ENCODE measurements at regions not wholly inside any gene's neighbourhood (a gene's known extent, or its start where the extent isn't known, plus 50 kb on each side); places are given as distances from the start of the nearest gene placed in this dataset.
"Not testable (repeated sequence)": the region's sequence is repeated elsewhere in the genome, so short reads cannot be mapped to it uniquely, and the experiment has no call there.

DNA sequence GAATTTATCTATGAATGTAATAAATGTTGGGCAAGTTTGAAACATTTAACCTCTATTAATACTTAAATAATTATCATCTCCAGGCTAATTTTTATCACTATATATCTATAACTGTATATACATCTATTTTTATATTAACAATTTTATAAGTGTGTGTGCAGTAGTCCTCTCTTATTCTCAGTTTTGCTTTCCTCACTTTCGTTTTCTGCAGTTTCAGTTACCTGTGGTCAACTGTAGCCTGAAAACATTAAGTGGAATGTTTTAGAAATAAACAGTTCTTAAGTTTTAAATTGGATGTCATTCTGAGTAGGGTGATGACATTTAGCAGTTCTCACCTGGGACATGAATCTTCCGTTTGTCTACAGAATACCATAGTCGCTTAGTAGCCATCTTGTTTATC, 379.4 kb upstream of the MAN1A1 start:
- no peak for DNase-seq (ENCODE audit: low read depth in 2 of 2)

DNA sequence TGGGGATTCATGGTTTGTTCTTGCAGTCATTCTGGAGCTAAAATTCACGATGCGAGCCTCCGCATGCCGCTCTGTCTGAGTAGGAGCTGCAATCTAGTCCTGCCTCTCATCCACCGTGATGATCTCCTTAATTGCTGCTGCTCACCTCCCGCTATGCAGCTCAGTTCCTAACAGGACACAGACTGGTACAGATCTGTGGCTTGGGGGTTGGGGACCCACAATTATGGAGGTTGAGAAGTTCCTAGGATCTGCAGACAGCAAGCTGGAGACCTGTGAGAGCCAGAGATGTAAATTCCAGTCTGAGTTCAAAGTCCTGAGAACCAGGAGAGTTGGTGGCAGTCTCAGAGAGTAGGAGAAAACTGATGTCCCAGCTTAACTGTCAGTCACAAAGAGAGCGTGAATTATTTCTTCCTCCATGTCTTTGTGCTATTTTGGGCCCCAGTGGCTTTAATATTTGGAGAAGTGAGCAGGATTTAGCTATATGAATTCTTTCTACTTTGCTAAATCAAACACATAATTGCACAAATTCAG, 378.7 kb upstream of the MAN1A1 start:
- DNase-seq (ENCODE audit: low read depth in 2 of 2), result no peak

DNA sequence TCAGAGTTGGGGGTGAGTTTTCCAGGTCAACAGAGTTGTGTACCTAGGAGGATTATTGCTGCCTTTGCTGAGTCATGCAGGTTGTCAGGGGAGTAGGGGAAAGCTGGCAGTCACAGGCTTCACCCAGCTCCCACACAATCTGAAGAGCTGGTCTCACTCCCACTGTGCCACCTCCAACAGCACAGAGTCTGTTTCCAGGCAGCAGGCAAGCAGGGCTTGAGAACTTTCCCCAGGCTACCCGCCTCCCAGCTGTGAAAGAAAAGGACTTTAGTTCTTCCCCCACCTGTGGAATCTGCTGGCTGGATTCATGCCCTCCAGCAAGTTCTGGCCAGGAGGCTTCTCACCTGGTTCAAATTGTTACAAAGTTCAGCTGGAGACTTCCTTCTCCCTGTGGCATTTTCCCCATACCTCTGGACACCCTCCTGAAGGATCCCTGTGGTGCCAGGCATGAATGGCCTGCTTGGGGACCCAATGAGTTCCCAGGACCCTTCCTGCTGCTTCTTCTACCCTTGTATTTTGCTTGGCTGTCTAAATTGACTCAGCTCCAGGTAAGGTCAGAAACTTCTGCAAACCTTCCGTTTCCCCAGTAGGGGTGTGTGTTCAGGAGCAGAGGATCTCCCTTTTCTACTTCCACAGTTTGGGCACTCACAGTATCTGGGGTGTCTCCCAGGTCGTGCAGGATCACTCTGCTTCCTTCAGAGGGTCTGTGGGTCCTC, 378.1 kb upstream of the MAN1A1 start:
- DNase-seq (ENCODE audit: low read depth in 2 of 2), result no peak

- DNase-seq (ENCODE audit: low read depth in 2 of 2), result not testable (repeated sequence)
Observed at GRCh38 chr6:119726912-119727311, 377.4 kb upstream of the MAN1A1 start.

- no peak for DNase-seq (ENCODE audit: low read depth in 2 of 2)
Observed at GRCh38 chr6:119726086-119726485, 376.5 kb upstream of the MAN1A1 start.

DNA sequence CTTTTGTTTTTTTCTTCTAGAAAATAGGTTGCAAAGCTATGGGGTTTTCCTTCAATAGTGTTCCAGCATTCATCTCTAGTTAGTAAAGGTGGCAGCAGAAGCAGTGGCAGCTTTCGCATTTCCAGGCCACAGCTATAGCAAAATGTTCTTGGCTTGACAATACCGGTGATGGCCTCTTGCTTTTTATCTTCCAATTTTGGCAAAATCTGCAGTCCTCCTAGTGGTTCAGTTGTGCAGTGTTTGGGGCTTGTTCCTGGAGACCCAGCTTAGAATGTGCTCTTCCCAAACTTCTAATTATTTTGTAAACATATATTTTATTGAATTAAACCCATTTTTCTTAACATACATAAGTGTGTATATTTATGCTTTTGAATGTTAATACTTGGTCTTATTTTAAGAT, 370.6 kb upstream of the MAN1A1 start:
- DNase-seq (ENCODE audit: low read depth in 2 of 2), result no peak

DNA sequence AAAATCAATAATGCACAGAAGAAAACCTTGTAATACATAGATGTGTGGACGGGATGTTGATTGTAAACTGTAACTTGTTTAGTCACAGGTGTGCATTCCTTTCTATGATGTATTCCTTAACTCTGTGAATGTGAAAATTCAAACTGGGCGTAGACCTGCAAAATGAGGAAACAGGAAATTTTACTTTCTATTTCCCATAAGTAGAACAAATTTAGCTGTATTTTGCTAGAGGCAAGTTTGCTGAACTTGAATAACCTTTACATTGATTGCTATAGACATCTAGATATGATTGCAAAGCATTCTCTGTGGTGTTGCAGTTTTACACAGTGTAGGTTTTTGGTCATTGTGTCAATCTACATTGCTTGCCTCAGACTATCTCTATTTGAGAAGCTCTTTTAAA, 368.4 kb upstream of the MAN1A1 start:
- DNase-seq (ENCODE audit: low read depth in 2 of 2), result no peak

GRCh38 chr6:119716668-119717270, 367.2 kb upstream of the MAN1A1 start:
- DNase-seq (ENCODE audit: low read depth in 2 of 2), result no peak

- DNase-seq (ENCODE audit: low read depth in 2 of 2), result no peak
Observed at GRCh38 chr6:119713903-119714302, 364.3 kb upstream of the MAN1A1 start.

DNA sequence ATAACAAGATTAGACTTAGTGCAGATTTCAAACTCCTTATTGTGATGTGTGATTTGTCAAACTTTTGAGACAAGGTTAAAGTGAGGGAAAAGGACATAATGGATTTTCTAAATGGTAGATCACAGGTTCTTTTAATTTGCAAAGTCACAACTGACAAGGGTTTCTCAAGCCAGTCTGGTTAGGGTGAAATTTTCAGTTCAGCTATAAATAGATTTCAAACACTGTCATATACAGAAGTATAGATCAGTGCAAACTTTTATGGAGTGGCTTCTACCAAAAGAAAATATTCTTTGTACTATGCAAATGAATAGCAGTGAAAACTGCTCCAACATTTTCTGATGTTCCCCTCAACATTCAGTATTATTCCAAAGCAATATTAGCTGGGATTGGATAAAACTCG, 337.1 kb upstream of the MAN1A1 start:
- no peak for DNase-seq (ENCODE audit: low read depth in 2 of 2)

GRCh38 chr6:119686240-119686639, 336.7 kb upstream of the MAN1A1 start:
- DNase-seq (ENCODE audit: low read depth in 2 of 2), result no peak

GRCh38 chr6:119683671-119684070, 334.1 kb upstream of the MAN1A1 start:
- DNase-seq (ENCODE audit: low read depth in 2 of 2), result no peak

DNA sequence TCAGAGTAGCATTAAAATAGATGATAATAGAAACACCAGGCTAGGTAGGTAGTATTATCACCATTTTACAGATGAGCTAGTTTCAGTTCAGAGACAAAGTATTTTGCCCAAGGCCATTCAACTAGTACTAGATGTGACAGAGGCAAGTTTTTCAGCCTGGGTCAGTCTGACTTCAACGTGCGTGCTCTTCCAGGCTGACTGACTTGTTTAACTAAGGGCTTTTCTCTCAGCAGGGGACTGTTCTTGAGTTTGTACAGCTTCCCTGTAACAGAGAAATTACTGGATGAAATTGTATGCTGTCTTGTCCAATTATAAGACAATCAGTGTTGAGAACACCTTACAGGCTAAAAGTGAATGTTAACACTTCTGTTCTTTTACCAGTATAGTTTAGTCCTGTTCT, 333.5 kb upstream of the MAN1A1 start:
- DNase-seq (ENCODE audit: low read depth in 2 of 2), result no peak

DNA sequence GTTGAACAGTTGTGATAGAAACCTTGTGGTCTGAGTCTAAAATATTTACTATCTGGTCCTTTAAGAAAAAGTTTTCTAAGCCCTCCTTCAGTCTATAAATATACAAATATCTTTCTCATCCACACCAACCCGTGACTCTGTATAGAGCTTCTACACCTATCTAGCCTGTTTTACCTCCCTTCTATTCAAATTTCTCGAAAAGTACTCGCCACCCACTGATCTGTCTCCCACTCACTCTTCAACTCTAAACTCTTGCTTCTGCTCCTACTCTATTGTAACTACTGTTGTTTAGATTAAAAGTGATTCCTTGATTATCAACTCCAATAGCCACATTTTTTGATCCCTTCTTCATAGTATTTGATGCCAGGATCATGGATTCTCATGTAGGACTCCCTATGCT, 329.4 kb upstream of the MAN1A1 start:
- no peak for DNase-seq (ENCODE audit: low read depth in 2 of 2)

DNA sequence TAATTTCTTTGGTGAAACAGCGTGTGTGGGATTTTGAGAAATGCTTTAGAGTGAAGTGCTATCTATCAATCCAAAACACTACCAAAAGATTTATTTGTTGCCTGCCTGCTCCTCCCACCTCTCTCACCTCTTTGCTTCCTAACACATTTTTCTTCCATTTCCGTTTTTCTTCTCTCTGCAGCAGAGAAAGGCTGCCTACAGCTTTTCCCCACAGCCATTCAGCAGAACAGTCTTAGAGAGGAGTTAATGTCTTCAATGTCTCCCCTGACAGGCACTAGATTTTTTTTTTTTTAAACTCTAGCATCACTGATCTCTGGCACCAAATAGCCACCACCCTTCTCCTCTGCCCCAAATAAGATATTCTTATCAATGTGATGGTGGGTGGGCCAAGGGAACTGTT, 327.8 kb upstream of the MAN1A1 start:
- no peak for DNase-seq (ENCODE audit: low read depth in 2 of 2)

DNA sequence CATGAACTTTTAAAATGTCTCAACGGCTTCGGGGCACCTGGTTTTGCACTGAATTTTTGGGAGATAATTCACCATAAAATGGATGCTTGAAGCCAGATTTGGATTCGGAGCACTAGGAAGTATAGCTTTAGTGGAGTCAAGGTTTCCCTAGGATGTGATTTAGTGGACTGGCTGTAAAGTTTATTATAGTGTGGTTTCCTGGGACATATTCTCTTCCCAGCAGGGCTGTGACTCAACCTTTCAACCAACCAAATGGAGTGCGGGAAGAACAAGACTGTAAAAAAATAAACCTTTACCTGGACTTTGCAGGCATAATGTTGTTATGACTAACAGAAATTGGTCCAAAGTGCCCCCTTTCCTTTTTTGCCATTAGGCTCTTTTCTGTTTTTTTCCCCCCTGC, 327.4 kb upstream of the MAN1A1 start:
- no peak for DNase-seq (ENCODE audit: low read depth in 2 of 2)

DNA sequence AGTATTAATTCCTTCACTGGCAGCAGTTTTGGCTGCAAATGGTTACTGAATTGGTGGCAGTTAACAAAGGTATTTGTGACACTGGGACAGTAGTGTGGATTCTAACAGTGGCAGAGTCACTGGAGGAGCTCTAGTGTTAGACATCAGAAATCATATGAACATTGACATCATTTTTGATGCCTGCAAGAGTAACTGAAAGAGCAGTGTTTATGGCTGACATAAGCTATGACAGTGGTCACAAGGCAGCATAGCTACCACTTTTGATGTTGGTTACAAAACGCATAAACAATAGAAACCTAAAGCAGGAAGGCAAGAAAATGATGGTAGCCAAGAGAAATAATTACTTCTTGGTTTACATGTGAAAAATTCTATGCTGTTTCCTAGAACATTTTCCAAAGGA, 326.7 kb upstream of the MAN1A1 start:
- no peak for DNase-seq (ENCODE audit: low read depth in 2 of 2)

GRCh38 chr6:119673741-119674140, 324.2 kb upstream of the MAN1A1 start:
- DNase-seq (ENCODE audit: low read depth in 2 of 2), result no peak

DNA sequence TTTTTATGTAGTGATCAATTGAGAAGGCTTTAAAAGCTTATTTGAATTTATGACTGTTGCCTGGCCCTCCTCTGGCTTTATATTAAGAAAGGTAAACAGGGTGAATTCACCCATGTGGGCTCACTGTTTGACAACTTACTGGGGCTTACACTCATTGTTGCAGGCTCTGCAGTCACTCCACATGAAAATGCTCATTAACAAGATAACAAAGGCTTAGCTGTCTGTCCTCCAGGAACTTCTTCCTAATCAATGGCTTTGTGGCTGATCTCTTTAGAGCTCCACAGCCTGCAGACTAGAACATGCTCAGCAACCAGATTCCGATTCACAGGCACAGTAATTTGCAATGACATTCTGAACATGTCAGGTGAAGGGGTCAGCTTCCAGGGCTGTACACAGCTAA, 323.2 kb upstream of the MAN1A1 start:
- no peak for DNase-seq (ENCODE audit: low read depth in 2 of 2)

GRCh38 chr6:119671105-119671504, 321.5 kb upstream of the MAN1A1 start:
- no peak for DNase-seq (ENCODE audit: low read depth in 2 of 2)

DNA sequence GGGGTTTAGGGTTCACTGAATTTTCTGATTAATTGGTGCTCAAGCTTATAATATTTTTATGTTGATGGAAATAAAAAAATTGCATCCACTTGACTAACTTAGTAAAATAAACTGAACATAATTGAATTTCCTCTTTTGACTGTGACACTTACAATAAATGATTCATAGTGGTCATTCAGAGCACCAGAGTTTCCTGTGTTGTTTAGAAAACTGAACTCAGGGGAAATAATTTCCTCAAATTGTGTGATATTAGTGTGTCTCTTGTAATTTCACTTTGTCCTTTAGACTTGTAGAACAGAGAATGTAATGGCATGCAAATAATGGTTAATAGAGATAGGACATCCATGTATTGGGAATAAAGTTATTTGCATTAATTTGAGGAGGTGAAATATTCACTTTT, 319.7 kb upstream of the MAN1A1 start:
- no peak for DNase-seq (ENCODE audit: low read depth in 2 of 2)

DNA sequence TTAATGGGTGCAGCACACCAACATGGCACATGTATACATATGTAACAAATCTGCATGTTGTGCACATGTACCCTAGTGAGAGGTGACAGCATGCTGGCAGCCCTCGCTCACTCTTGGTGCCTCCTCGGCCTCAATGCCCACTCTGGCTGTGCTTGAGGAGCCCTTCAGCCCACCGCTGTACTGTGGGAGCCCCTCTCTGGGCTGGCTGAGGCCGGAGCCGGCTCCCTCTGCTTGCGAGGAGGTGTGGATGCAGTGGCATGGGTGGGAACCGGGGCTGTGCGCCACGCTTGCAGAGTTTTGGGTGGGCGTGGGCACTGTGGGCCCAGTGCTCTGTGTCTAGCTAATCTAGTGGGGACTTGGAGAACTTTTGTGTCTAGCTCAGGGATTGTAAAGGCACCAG, 315.9 kb upstream of the MAN1A1 start:
- not testable (repeated sequence) for DNase-seq (ENCODE audit: low read depth in 2 of 2)

DNA sequence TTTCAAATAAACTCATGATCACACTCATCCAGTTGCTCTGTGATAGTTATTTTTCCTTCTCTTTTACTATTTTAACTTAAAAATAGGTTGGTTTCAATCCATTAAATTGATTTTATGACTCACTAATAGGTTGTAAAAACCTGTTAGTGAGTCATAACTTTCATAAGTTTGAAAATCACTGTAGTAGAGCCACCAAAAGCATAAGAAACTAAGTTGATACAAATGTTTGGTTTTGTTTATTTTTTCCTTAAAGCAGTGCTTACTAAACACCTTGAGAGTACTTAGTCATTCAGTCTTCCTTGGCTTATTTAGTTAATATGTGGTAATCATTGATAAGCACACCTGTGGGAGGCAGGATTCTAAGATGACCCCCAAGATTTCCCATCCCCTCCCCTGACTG, 312.1 kb upstream of the MAN1A1 start:
- DNase-seq (ENCODE audit: low read depth in 2 of 2), result no peak

- no peak for DNase-seq (ENCODE audit: low read depth in 2 of 2)
Observed at GRCh38 chr6:119661078-119661477, 311.5 kb upstream of the MAN1A1 start.
